Suprapubic skin (tissue), 4 donors: ENCODE measurements at regions not wholly inside any gene's neighbourhood (a gene's known extent, or its start where the extent isn't known, plus 50 kb on each side); places are given as distances from the start of the nearest gene placed in this dataset.

Experiments
- POLR2A ChIP-seq, 2 donors: fragments of 450-650 bp; IDR thresholded peaks; one replicate each; pipeline ENCODE4 v1.6.1; 2017; ENCODE audit warnings: antibody characterized with exemption in 2 of 2, mild to moderate bottlenecking in 2 of 2, moderate library complexity in 2 of 2
- POLR2AphosphoS5 ChIP-seq, 3 donors: sonication (generic); formaldehyde crosslinking; IDR thresholded peaks; one replicate each; pipeline ENCODE4 v1.6.1; 2017; ENCODE audit warnings: antibody characterized with exemption in 3 of 3
- TF ChIP-seq, protein P1 (sequence below), 2 donors: fragments of 200-600 bp in 1 of 2; fragments of 450-650 bp in 1 of 2; sonication (generic) in 1 of 2; IDR thresholded peaks; one replicate each; pipeline ENCODE4 v1.5.1; 2016 to 2019; ENCODE audit warnings: antibody characterized with exemption in 2 of 2, mild to moderate bottlenecking in 1 of 2, moderate library complexity in 1 of 2

DNA sequence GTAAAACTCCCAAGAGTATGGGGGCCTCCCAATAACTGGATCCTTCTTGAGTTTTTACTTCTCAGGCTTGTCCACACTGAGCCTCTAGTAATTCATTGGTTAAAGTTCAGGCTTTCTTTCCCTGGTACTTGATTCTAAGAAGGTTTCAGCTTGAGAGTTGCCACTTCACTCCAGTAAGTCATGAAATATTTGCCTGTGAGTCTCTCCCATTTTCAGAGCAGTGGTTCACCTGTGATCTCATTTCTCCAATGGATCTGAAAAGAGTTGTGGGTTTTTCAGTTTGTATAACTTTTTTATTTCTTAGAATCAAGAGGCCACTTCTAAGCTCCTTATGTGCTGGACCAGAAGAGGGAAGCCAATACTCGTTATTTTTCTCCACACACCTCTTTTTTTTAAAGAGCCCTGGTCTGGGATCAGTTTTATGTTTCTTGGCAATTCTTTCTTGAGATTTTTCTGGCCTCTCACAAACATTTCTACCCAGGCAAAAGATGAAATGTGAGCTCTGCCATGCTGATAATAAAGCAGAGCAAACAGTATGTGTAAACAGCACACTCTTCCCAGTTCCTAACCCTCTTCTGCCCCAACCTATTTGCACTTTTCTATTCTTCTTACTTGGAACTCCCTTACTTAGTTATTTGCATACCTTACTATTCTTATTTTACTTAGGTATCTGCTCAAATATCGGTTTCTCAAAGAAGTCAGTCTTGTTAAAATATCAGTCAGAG lies 983.4 kb downstream of the CCSER2 start:
- TF ChIP-seq, protein P1, sequence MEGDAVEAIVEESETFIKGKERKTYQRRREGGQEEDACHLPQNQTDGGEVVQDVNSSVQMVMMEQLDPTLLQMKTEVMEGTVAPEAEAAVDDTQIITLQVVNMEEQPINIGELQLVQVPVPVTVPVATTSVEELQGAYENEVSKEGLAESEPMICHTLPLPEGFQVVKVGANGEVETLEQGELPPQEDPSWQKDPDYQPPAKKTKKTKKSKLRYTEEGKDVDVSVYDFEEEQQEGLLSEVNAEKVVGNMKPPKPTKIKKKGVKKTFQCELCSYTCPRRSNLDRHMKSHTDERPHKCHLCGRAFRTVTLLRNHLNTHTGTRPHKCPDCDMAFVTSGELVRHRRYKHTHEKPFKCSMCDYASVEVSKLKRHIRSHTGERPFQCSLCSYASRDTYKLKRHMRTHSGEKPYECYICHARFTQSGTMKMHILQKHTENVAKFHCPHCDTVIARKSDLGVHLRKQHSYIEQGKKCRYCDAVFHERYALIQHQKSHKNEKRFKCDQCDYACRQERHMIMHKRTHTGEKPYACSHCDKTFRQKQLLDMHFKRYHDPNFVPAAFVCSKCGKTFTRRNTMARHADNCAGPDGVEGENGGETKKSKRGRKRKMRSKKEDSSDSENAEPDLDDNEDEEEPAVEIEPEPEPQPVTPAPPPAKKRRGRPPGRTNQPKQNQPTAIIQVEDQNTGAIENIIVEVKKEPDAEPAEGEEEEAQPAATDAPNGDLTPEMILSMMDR (IDR thresholded peaks at IDR 0.05), result no peak
- TF ChIP-seq POLR2A (IDR thresholded peaks at IDR 0.05) (no peak), POLR2AphosphoS5 (IDR thresholded peaks at IDR 0.05) (no peak)
